ENCODE measurements at regions not wholly inside any gene's neighbourhood (a gene's known extent, or its start where the extent isn't known, plus 50 kb on each side); places are given as distances from the start of the nearest gene placed in this dataset.
A peak's percentile ranks its signal among the peaks of the same experiment; 100 is the strongest.
"Not testable (repeated sequence)": the region's sequence is repeated elsewhere in the genome, so short reads cannot be mapped to it uniquely, and the experiment has no call there.

DNA sequence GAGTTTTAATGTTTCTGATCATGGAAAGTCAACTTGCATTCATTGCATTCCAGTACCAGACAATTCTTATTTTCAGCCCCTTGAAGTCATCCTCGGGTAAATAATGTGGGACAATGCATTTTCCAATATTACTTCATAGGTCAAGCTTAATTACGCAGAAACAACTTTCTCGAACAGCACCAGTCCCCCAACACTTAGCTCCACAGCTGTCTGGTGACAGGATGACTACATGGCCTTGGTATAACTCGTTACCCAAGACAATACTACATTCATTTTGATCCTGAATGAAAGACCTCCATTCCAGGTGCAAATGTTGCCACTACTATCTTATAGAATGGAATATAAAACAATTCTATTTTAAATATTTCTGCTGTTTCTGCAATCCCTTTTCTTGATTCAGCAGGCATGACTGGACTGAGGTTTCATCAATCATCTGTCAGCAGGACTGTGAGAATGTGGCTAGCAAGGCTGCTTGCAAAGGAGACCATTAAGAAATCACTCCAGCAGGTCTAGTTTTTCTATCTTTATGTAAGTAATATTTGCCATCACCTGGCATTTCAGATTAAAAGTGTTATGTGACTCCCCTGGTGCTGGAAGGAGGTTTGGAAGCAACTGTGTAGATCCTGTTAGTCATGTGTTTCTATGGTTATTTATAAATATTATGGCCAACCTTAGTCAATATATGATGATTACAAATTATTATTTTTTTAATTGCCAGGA lies 147.9 kb downstream of the HAO1 start:
- Mint-ChIP-seq H3K4me3 (no peak overlapping the region), H3K9me3 (peaks cover 0 to 2% (median 0%) of the 10 kb centered on the region in 8 donors), H3K27ac (no peak overlapping the region), H3K27me3 (no peaks in the 10 kb centered on the region), H3K4me1 (no peaks in the 10 kb centered on the region), H3K36me3 (no peaks in the 10 kb centered on the region)
- H3K27ac ChIP-seq (ENCODE audit: low read depth, low read length), result no peak overlapping the region
- no peak for DNase-seq
- ChIA-PET POLR2A (ENCODE audit: partially characterized antibody) (no interaction called here), CTCF (ENCODE audit: partially characterized antibody) (no interaction called here)
- intact Hi-C loops (cut with micrococcal nuclease), result no loop called here
- no peaks in the 10 kb centered on the region for H3K4me1 ChIP-seq (ENCODE audit: insufficient read depth, low read length)
- no peaks in the 10 kb centered on the region for H3K9me3 ChIP-seq (ENCODE audit: control insufficient read depth in 1 of 2, low read length in 2 of 2)
- H3K27me3 ChIP-seq (ENCODE audit: insufficient read depth, low read length), result no peaks in the 10 kb centered on the region
- no peaks in the 10 kb centered on the region for H3K36me3 ChIP-seq (ENCODE audit: insufficient read depth, low read length)
- no peak overlapping the region for H3K4me3 ChIP-seq (ENCODE audit: low read length in 2 of 2)

- no peak for DNase-seq
- Histone ChIP-seq H3K27me3 (ENCODE audit: insufficient read depth, low read length) (no peaks in the 10 kb centered on the region), H3K4me1 (ENCODE audit: insufficient read depth, low read length) (no peaks in the 10 kb centered on the region), H3K4me3 (ENCODE audit: low read length in 2 of 2) (no peak overlapping the region), H3K27ac (ENCODE audit: low read depth, low read length) (no peak overlapping the region), H3K36me3 (ENCODE audit: insufficient read depth, low read length) (no peaks in the 10 kb centered on the region), H3K9me3 (ENCODE audit: control insufficient read depth in 1 of 2, low read length in 2 of 2) (no peaks in the 10 kb centered on the region)
- Mint-ChIP-seq H3K4me3 (no peak overlapping the region), H3K9me3 (peaks cover 0 to 6% (median 4%) of the 10 kb centered on the region in 8 donors), H3K27ac (no peak overlapping the region), H3K27me3 (no peaks in the 10 kb centered on the region), H3K4me1 (no peaks in the 10 kb centered on the region), H3K36me3 (no peaks in the 10 kb centered on the region)
- ChIA-PET CTCF (ENCODE audit: partially characterized antibody) (no interaction called here), POLR2A (ENCODE audit: partially characterized antibody) (no interaction called here)
- intact Hi-C loops (cut with micrococcal nuclease), result no loop called here
Measured at GRCh38 chr20:7798176-7798575, 142.1 kb downstream of the HAO1 start.

DNA sequence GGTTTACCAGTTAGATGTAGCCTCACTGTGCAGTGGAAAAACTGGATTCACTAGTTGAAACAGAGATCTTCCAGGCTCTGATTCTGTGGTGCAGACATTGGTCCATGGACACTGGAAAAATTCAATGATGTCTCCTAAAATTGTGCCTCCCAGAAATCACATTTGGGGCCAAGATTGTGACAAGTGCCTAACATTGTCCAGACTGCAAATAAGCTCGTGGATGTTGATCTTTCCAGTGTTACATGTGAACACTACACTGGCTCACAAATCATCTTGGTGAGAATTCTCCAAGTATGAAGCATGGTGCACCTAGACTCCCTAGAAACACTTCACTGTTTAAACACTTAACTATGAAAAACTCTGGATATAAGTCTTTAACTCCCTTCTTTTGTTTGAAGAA lies 140.4 kb downstream of the HAO1 start:
- no peak for DNase-seq
- no peaks in the 10 kb centered on the region for H3K4me1 Mint-ChIP-seq

DNA sequence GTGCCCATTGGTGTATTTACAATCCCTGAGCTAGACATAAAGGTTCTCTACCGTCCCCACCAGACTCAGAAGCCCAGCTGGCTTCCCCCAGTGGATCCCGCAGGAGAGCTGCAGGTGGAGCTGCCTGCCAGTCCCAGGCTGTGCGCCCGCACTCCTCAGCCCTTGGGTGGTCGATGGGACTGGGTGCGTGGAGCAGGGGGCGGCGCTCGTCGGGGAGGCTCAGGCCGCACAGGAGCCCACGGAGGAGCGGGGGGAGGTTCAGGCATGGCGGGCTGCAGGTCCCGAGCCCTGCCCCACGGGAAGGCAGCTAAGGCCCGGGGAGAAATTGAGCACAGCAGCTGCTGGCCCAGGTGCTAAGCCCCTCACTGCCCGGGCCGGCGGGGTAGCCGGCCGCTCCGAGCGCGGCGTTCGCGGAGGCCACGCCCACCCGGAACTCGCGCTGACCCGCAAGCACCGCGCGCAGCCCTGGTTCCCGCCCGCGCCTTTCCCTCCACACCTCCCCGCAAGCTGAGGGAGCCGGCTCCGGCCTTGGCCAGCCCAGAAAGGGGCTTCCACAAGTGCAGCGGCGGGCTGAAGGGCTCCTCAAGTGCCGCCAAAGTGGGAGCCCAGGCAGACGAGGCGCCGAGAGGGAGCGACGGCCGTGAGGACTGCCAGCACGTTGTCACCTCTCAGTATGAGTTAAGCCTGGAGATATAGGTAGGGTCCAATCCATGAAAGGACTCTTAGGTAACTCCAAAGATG lies 136.7 kb downstream of the HAO1 start:
- H3K27me3 ChIP-seq (ENCODE audit: insufficient read depth, low read length); H3K27ac Mint-ChIP-seq; H3K4me3 Mint-ChIP-seq; H3K9me3 ChIP-seq (ENCODE audit: control insufficient read depth in 1 of 2, low read length in 2 of 2); H3K36me3 ChIP-seq (ENCODE audit: insufficient read depth, low read length); H3K4me1 Mint-ChIP-seq; POLR2A ChIA-PET (ENCODE audit: partially characterized antibody); intact Hi-C loops (cut with micrococcal nuclease); H3K36me3 Mint-ChIP-seq; H3K4me3 ChIP-seq (ENCODE audit: low read length in 2 of 2); H3K27ac ChIP-seq (ENCODE audit: low read depth, low read length); H3K27me3 Mint-ChIP-seq; CTCF ChIA-PET (ENCODE audit: partially characterized antibody); DNase-seq; H3K4me1 ChIP-seq (ENCODE audit: insufficient read depth, low read length): not testable (repeated sequence)
- peaks cover 2 to 28% (median 10%) of the 10 kb centered on the region in 8 donors for H3K9me3 Mint-ChIP-seq

More for the DNA sequence above, 140.4 kb downstream of the HAO1 start:
- Histone ChIP-seq H3K36me3 (ENCODE audit: insufficient read depth, low read length) (no peaks in the 10 kb centered on the region), H3K27me3 (ENCODE audit: insufficient read depth, low read length) (no peaks in the 10 kb centered on the region), H3K9me3 (ENCODE audit: control insufficient read depth in 1 of 2, low read length in 2 of 2) (no peaks in the 10 kb centered on the region), H3K4me3 (ENCODE audit: low read length in 2 of 2) (no peak overlapping the region), H3K27ac (ENCODE audit: low read depth, low read length) (no peak overlapping the region), H3K4me1 (ENCODE audit: insufficient read depth, low read length) (no peaks in the 10 kb centered on the region)
- H3K9me3 Mint-ChIP-seq, result peaks cover 0 to 7% (median 5%) of the 10 kb centered on the region in 8 donors
- ChIA-PET CTCF (ENCODE audit: partially characterized antibody) (no interaction called here), POLR2A (ENCODE audit: partially characterized antibody) (no interaction called here)
- no peaks in the 10 kb centered on the region for H3K27me3 Mint-ChIP-seq
- no peaks in the 10 kb centered on the region for H3K36me3 Mint-ChIP-seq
- intact Hi-C loops (cut with micrococcal nuclease), result no loop called here
- no peak overlapping the region for H3K4me3 Mint-ChIP-seq
- H3K27ac Mint-ChIP-seq, result no peak overlapping the region

GRCh38 chr20:7806831-7807230 lies 133.4 kb downstream of the HAO1 start:
- Mint-ChIP-seq H3K27me3 (no peaks in the 10 kb centered on the region), H3K4me3 (no peak overlapping the region), H3K36me3 (peaks cover 0 to 2% of the 10 kb centered on the region in 2 donors), H3K27ac (no peak overlapping the region), H3K9me3 (peaks cover 5 to 45% (median 17%) of the 10 kb centered on the region in 8 donors), H3K4me1 (no peaks in the 10 kb centered on the region)
- intact Hi-C loops (cut with micrococcal nuclease), result no loop called here
- no peak for DNase-seq
- Histone ChIP-seq H3K27me3 (ENCODE audit: insufficient read depth, low read length) (no peaks in the 10 kb centered on the region), H3K9me3 (ENCODE audit: control insufficient read depth in 1 of 2, low read length in 2 of 2) (no peaks in the 10 kb centered on the region), H3K4me1 (ENCODE audit: insufficient read depth, low read length) (no peaks in the 10 kb centered on the region), H3K27ac (ENCODE audit: low read depth, low read length) (no peak overlapping the region), H3K4me3 (ENCODE audit: low read length in 2 of 2) (no peak overlapping the region), H3K36me3 (ENCODE audit: insufficient read depth, low read length) (no peaks in the 10 kb centered on the region)
- ChIA-PET POLR2A (ENCODE audit: partially characterized antibody) (no interaction called here), CTCF (ENCODE audit: partially characterized antibody) (no interaction called here)

DNA sequence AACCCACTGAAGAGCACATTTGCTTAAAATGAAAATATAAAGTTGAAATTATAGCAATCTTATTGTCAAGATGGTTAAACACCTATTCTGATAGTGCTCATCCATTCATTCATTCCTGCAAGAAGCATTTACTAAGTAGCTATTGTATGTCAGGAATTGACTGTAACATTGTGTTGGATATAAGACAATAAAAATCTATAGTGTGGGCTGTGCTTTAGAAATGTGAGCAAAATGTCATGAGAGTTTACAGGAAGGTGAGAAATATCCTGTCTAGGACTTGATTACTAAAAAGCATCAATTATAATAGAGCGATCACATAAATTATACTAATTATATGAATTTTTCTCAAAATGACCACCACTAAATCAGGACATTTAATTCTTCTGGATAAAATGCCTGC lies 123.0 kb downstream of the HAO1 start:
- POLR2A ChIA-PET (ENCODE audit: partially characterized antibody), result no interaction called here

GRCh38 chr20:7818477-7818876 lies 121.8 kb downstream of the HAO1 start:
- ChIA-PET POLR2A (ENCODE audit: partially characterized antibody) (no interaction called here), CTCF (ENCODE audit: partially characterized antibody) (no interaction called here)
- peak overlapping the region in 1 of 8 donors; percentile 3 for H3K4me3 Mint-ChIP-seq
- no peaks in the 10 kb centered on the region for H3K27me3 Mint-ChIP-seq
- Histone ChIP-seq H3K9me3 (ENCODE audit: control insufficient read depth in 1 of 2, low read length in 2 of 2) (no peaks in the 10 kb centered on the region), H3K4me1 (ENCODE audit: insufficient read depth, low read length) (no peaks in the 10 kb centered on the region), H3K27ac (ENCODE audit: low read depth, low read length) (no peak overlapping the region), H3K36me3 (ENCODE audit: insufficient read depth, low read length) (no peaks in the 10 kb centered on the region), H3K4me3 (ENCODE audit: low read length in 2 of 2) (no peak overlapping the region), H3K27me3 (ENCODE audit: insufficient read depth, low read length) (no peaks in the 10 kb centered on the region)
- H3K9me3 Mint-ChIP-seq, result peaks cover 0 to 12% (median 2%) of the 10 kb centered on the region in 8 donors
- no peaks in the 10 kb centered on the region for H3K4me1 Mint-ChIP-seq
- H3K36me3 Mint-ChIP-seq, result no peaks in the 10 kb centered on the region
- no peak for DNase-seq
- H3K27ac Mint-ChIP-seq, result no peak overlapping the region
- intact Hi-C loops (cut with micrococcal nuclease), result no loop called here

More for the DNA sequence above, 123.0 kb downstream of the HAO1 start:
- no peaks in the 10 kb centered on the region for H3K4me1 Mint-ChIP-seq
- Histone ChIP-seq H3K9me3 (ENCODE audit: control insufficient read depth in 1 of 2, low read length in 2 of 2) (no peaks in the 10 kb centered on the region), H3K36me3 (ENCODE audit: insufficient read depth, low read length) (no peaks in the 10 kb centered on the region), H3K4me1 (ENCODE audit: insufficient read depth, low read length) (no peaks in the 10 kb centered on the region), H3K4me3 (ENCODE audit: low read length in 2 of 2) (no peak overlapping the region), H3K27ac (ENCODE audit: low read depth, low read length) (no peak overlapping the region), H3K27me3 (ENCODE audit: insufficient read depth, low read length) (no peaks in the 10 kb centered on the region)
- H3K9me3 Mint-ChIP-seq, result peaks cover 0 to 12% (median 2%) of the 10 kb centered on the region in 8 donors
- intact Hi-C loops (cut with micrococcal nuclease), result no loop called here
- no peak overlapping the region for H3K4me3 Mint-ChIP-seq
- no peaks in the 10 kb centered on the region for H3K36me3 Mint-ChIP-seq
- H3K27me3 Mint-ChIP-seq, result no peaks in the 10 kb centered on the region
- CTCF ChIA-PET (ENCODE audit: partially characterized antibody), result no interaction called here
- DNase-seq, result no peak
- H3K27ac Mint-ChIP-seq, result no peak overlapping the region
